Islet of Langerhans (tissue), 1 donor: ENCODE measurements at regions not wholly inside any gene's neighbourhood (a gene's known extent, or its start where the extent isn't known, plus 50 kb on each side); places are given as distances from the start of the nearest gene placed in this dataset.

Experiments
- FAIRE-seq: peaks from one replicate; lab custom pipeline; 2011; peaks lifted over from hg19 to GRCh38; lab: Jason Lieb, UNC

DNA sequence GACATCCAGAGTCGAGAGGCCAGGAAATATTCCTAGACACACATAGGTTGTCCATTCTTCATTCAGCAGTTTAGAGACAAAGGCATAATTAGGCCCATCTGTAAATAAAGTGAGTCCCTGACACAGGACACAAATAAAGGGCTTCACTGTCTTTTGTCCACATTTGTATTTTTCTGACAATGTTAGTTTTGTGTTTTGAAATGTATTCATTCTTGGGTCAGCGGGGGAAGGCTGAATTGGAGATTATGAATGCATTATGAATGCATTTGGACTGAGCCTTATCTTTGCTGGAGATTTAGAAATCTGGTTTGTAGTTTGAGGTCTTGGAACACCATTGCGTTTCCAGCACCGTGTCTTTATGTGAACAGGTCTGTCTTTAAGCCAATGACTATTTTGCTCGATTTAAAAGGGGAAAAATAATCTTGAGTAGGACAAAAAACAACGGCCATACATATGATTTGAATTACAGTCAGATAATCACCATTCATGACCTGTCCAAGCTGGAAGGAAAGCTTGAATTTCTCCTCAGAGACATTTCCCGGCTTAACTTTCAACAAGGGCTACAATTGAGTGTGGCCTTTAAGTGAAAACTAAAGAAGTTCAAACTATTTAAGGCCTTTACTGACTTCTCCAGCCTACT is 334.8 kb downstream of the WDR11 start:
- no peak for FAIRE-seq

DNA sequence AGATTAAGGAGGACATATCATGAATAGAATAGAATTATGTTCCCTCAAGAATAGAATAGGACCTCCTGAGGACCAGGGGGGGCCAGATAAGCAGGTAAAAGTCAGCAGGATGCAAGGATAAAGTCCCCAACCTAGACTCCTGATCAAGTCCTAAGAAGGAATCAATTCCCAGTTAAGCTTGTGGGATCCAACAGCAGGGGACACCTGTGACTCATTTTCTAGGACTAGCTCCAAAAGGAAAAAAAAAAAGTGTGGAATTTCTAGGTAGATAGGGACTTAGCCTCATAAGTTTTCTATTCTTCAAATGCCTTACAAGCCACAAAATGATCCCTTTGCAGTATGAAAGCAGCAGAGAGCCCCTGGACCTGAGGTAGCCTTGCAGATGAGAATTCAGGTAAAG is 336.2 kb downstream of the WDR11 start:
- FAIRE-seq = no peak

DNA sequence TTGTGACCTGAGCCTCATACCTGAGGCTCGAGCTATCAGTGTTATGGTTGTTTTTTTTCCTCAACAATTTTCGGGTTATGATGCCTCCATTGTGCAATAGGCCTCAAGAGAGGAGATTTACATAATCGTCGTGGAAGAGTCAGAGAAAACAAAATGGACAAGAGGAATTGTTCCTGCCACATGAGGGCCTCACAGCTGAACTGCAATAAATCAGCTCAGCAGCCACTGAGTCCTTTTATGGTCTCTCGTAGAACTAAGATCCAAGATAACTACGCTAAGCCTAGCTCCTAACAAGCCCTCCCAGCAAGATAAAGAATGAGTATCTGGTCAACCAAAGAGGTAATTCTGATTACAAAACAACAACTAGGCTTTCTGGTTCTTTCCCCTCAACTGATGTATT is 336.8 kb downstream of the WDR11 start:
- FAIRE-seq = no peak

DNA sequence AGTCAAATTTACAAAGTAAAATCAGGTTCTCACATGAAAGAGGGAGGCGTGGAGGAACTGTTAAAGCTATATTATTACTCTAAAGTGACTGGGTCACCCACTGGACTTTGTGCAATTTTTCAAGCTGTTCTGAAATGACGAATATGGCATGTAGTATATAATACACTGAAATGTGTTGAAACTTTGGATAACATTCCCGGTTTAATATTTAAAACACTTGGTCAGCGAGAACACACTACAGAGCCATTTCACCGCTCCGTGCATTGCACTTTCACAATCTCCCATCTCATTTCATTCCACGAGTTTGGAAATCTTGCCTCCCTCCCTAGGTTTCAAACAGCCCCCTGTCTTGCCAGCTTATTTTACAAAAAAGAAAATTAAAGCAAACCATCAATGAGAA is 337.9 kb downstream of the WDR11 start:
- no peak for FAIRE-seq

DNA sequence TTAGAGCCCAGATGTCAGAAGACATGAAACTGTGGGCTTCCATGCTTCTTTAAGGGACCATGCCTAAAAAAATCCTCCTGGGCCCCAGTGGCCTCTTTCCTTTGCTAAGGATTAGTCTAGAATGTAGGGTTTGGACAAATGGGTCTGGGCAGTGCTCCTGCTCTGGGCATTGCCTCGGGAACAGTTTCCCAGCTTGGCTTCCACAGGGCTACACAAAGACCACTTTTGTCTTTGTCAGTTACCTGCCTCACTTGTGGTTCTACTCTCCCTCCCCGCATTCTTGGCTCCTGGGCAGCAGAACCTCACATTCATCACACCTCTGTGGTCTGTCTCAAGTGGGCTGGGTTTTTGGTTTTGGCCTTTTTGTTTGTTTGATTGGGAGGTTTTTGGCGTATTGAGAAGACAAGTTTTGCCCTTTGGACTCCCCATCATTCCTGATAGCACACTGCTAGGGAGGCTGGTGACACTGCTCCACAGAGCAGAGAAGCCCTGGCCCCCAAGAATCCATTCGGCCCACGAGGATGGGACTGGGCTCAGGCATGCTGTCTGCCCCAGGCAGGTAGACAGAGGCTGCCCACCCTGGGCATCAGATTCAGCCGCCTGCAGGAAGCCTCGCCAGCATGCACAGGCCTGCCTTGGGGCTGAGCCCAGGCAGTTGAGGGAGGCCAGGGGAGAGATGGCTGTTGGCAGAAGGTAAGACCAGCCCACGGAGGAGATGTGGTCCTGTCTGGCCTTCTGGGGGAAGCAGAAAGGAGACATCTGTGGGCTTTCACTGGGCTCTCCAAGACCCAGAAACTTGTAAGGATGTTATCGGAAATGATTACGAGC is 343.7 kb downstream of the WDR11 start:
- FAIRE-seq = no peak

DNA sequence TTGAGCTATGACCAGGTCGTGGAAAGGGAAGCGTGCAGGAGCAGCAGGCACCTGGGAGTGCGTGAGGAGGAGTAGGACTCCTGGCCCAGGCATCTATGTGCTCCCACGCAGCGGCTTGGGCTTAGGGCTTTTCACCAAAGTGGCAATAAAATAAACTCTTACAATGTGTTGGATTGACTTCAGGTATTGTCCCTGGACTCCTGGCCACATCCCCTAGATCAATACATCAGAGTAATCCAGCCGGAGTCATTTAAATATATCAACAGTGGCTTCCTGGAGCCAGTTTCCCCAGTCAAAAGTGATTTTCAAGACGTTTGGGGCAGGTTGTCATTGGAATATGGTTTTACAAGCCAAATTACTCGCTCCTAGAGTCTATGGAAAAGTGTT is 344.4 kb downstream of the WDR11 start:
- no peak for FAIRE-seq

DNA sequence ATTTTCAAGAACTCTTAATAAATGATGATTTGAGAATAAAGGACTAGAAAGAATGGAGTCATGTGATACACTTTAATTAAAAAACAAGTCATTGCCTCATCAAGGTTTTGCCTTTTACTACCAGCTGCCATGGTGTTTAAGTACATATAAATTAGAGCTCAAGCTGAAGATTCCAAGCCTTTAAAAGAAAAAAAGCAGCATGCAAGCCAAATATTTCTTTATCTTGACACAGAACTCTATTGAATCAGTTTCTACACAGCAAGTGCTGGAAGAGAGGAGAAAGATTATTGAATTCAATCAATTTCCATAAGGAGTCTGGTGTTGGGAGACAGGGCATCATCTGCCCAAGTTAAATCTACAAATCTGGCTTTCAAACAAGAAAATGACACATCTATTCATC is 347.9 kb downstream of the WDR11 start:
- FAIRE-seq = no peak

DNA sequence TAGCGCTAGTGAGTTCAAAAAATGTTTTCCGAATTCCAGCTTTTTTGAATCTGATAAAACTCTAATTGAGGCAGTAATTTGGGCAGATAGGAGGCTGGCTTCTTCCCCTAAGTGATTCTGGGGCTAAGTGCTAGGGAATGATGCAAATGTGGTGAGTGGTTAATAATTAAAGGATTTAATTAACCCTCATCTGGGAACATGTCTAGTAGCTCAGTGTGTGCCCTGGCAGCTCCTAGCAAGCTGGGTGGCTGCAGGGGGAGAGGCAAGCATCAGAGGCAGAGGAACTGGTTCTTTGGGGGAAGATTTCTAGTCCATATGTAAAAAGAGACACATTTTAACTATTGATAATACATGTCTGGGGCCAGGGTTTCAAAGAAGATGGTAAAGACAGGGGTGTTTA is 354.5 kb downstream of the WDR11 start:
- FAIRE-seq = no peak

DNA sequence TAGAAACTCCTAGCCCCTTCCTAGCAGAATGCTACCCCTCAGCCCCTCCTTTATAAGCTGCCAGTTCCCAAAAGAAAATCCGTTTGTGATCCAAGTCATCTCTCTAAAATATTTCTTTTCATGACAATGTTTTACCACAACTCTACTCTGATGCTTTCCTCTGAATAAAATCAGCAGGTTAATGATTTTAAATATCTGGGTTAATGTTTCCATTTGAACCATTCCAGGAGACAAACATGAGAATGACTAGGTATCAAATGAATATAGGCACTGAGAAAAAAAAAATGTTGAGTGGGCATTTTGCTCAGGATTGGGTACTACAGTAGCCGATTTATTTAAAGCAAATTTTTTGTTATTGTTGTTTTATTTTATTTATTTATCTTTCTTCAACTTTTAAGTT is 360.3 kb downstream of the WDR11 start:
- no peak for FAIRE-seq

DNA sequence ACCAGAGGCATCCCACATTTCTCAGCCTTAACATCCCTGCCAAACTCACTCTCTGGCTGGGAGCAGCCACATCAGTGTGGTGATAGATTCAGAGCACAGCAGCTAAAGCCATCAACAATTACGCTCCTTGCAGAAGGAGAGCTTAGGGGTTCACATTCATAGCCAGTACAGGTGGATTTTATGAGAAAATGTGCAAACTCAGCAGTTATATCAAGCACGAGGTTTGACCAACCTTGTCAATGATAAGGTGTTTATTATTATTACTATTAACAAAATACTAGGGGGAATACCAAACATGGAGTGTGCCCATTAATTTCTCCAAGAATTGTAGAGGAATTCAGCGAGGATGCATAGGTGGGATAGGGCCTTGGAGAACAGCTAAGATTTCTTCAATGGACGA is 362.3 kb downstream of the WDR11 start:
- no peak for FAIRE-seq

DNA sequence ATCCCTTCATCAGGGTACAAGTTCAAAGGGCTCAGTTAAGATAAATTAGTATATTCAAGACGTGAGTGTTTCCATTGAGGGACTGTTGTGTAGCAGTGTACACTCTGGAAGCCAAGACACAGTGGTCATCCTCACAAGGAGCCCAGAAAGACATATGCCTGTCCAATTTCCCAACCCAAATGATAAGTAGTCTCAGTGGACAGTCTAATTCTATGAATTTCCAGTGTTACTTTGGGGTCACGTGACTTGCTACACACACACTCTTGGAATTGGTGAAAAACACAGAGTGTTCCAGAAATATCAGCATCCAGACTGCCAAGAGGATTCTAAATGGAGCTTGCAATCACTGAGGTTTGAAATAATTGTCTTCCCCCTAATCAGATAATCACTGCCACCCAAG is 365.1 kb downstream of the WDR11 start:
- FAIRE-seq = no peak

DNA sequence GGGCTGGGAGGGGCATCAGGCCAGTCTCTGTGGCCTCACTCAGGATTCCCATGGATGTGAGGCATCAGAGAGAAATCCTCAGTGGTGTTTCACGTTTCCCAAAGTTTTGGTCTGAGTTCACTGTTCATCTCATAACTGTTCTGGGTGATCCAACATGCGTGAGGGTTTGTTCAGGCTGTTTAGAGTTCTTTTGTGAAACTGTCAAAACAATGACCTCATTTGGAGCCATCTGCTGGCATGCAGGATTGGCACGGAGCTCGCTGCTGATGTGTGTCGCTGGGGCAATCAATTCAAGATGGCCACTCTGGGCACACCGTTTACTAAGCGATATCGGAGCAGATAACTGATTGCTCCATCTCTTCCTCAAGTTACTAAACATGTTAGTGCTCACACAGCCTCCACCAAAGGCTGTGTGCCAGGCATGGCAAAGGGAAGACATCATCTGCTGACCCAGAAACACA is 365.6 kb downstream of the WDR11 start:
- no peak for FAIRE-seq

DNA sequence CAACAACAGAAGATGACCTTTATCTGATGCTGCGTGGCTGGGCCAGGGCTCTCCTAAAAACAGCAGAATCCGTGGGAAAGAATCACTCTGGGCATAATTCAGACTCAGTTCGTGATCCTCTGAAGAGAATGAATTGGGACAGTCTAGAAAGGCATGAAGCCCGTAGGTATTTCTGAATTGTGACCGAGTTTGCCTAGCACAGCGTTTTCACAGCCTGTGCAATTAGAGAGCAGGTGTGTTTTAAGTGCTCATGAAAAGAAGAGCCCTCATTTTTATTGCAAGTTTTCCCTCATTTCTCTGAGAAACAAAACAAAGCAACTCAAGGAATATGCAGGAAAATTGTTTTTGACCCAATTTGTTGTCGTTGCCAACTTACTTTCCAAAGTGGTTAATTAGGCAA is 366.2 kb downstream of the WDR11 start:
- no peak for FAIRE-seq

DNA sequence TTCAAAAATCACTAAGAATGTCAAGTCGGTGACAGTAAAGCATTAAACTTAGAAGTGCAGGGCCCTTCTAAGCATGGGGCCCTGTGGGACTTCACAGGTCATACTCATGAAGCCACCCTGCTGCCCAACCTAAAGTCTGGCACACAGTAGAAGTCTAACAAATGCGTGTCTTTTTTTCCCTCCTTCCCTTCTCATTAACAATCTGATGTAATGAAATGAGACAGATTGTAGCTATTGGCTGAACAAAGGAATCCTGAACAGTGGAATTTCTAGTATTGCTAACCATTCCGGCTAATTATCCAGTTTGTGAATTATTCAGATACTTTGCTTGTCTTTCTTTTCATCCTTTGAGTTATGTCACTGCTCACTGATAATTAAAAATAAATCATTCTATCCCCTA is 369.9 kb downstream of the WDR11 start:
- no peak for FAIRE-seq

DNA sequence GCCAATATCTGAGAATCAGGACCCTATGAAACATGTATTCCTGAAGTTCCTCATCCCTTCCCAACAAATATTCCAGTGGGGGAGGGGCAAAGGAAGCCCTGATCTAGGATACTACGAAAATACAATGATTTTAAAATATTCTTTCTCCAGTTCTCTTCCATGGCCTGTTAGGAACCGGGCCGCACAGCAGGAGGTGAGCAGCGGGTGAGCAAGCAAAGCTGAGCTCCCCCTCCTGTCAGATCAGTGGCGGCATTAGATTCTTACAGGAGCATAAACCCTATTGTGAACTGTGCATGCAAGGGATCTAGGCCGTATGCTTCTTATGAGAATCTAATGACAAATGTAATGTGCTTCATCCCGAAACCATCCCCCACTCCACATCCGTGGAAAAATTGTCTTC is 370.8 kb downstream of the WDR11 start:
- FAIRE-seq = no peak

DNA sequence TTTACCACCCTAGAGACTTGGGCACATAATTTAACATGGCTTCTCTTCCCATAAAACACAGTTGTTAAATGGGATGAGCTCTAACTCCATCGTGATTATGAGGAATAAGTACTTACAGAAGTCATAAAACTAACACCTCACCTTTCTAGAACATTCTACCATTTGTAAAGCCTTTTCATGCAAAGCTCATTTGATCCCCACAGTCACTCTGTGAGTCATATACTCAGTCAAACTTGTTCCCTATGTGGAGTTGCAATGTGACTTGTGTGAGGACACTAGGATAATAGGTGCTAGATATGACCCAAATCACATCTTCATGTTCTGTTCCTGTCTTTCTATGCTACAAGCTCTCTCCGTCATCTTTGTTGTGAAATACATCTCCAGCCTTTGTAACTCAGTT is 371.7 kb downstream of the WDR11 start:
- FAIRE-seq = no peak

DNA sequence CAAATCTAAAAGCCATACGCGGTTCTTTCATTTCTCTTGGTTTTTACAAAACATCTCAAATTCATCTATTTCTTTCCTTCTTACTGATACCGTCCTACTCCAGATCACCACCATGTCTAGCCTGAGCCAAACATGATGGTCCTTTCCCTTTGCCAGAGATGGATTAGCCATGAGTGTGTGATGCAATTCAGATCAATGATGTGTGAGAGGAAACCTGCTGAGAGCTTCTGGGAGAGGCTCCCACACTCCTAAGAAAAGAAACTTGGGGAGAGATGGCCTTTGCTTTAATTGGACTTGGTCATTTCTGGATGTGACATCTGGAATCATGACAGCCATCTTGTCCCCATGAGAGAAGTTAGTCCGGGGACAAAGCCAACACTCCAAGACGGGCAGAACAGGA is 367.2 kb downstream of the FGFR2 start:
- FAIRE-seq = no peak

DNA sequence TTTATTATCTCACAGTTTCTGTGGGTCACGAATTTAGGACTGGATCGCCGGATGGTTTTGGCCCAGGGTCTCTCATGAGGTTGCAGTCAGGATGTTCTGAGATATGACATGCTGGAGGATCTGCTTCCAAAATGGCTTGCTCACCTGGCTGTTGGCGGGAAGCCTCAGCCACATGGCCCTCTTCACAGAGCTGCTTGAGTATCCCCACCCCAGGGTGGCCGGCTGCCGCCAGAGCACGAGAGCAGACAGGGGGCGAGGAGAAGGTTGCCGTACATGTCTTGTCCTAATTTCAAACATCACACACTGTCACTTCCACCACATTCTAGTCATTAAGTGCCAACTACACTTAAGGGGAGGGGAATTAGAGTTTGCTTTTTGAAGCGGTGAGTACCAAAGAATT is 365.8 kb downstream of the FGFR2 start:
- FAIRE-seq = no peak

DNA sequence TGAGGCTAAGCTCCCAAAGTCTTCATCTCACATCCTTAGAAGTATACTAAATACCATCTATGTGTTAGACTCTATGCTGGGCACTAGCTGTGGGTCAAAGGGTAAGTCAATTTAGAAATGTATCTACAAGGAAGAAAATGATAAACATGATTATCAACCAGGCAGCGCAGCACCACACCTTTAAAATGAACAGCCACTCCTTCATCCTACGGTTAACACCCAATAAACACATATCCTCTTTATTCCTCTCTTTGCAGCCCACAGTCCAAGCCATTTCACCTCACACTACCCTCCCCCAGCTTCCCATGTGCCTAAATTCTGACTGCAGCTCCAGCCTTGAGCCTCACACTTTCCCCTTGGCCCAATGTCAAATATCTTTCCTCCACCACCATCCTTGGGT is 362.6 kb downstream of the FGFR2 start:
- no peak for FAIRE-seq

DNA sequence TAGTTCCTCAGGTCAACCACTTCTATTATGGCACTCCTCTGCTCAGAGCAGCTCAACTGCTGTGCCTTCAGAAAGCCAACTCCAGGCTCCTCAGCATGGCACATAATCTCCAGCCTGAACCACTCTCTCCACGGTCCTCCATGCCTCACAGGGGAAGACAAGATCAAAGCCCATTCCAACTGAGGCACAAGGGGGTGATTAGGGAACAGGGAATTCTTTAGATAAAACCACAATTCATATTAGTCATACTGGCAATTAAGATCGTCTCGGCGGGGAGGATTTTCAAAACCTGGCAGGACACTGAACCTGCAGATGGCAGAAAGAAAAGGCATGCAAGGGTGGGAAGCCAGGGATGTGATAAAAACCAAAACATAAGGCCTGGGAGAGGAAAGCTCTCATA is 361.6 kb downstream of the FGFR2 start:
- FAIRE-seq = no peak

DNA sequence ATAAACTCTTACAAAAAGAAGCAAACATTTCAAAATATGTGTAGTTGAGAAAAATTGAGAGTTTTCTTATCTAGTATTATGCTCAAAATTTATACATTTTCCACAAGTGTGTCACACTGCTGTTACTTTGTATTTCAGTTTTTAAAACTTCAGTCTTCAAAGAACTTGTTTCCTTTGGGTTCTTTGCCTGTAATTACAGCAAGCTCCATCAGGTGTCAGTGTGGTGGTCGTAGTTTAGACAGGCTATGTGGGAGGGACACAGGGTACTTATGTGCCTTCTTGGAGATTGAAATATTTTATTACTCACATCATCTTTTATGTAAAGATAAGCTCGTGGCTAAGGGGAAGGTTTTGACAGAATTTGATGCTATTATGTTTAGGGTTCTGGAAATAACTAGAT is 360.5 kb downstream of the FGFR2 start:
- FAIRE-seq = no peak

DNA sequence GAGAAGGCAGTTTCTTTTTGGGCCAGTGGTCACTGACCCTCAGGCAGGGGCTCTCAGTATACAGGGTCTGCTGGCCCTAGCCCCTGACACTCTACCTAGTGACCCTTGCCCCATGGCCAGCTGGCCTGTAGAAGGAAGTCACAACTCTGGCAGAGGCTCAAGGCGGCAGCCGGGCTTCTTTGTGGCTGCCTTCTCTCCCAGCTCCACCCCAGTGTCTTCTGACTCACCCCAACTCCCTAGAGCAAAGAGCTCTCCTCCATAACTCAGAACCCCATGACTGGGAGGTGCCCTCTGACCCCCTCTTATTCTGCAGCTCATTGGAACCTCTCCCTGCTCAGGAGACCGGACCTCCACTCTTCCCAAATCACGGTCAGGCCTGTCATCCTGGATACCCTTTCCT is 358.2 kb downstream of the FGFR2 start:
- FAIRE-seq = no peak

DNA sequence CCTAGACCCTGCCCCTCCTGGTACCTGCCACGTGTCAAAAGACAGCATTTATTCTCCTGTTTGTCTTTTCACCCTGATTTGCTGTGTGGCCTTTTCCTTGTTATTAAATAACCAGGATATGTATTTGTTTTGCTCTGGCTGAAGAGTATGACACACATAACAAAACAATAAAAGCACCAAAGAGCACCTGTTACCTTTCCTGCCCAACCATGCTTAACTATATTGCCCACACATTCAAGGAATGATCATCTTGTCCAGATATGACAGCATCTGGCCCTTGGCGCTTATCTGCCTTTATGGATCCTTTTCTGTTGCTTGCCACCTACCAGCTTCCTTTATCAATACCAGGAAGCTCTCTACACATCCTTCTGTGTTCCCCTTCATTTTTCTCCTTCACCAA is 357.7 kb downstream of the FGFR2 start:
- FAIRE-seq = no peak

DNA sequence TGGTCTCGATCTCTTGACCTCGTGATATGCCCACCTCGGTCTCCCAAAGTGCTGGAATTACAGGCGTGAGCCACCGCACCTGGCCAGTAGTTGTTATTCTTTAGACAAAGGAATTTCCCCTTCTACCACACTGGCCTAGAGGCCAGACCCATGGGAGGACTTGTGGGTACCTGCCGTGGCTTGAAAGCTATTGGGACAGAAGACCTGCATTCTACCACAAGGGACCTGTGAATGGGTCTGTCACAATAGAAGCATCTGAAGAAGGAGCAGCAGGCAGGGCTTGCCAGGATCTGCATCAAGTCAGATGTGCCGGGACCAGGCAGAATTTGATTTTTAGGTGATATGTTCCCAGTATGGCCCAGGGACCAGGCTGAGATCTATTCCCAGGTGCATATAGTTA is 356.9 kb downstream of the FGFR2 start:
- FAIRE-seq = no peak
